ENCODE measurements at regions not wholly inside any gene's neighbourhood (a gene's known extent, or its start where the extent isn't known, plus 50 kb on each side); places are given as distances from the start of the nearest gene placed in this dataset.

DNA sequence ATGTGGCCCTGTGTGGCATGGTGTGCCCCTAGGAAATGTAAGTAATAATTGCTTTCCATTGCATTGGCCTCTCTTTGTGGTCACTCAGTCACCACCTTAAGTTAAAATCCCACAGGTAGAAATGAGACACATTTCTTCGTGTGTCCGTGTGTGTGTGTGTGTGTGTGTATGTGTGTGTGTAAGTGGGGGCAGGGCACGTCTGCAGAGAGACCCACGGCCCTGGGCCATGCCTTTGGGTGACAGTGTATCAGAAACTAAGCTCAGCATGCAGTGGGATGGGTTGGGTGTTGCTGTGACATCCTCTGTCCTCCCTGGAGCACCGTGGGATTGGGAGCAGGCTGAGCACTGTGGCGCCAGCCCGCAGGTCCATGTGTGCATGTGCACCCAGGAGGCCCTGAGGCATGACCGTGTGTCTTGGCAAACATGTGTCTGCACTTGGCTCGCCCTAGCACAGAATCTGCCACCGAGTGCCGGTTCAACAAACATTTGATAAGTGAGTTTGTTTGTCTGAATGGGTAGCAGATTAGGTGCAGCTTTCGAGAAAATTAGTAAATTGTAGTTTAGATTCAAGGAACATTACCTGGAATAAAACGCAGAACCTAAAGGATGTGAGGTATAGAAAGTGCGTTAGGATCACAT lies 91.8 kb downstream of the WTIP start:
- TF ChIP-seq, protein P1, sequence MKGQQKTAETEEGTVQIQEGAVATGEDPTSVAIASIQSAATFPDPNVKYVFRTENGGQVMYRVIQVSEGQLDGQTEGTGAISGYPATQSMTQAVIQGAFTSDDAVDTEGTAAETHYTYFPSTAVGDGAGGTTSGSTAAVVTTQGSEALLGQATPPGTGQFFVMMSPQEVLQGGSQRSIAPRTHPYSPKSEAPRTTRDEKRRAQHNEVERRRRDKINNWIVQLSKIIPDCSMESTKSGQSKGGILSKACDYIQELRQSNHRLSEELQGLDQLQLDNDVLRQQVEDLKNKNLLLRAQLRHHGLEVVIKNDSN (IDR thresholded peaks at IDR 0.05), result no peak
- no peak for TF ChIP-seq TEAD4 (IDR thresholded peaks at IDR 0.05)
- TF ChIP-seq ZBTB7A (IDR thresholded peaks at IDR 0.05; ENCODE audit: low read depth), result no peak
- no peak for TF ChIP-seq TAF1 (IDR thresholded peaks at IDR 0.05; ENCODE audit: low read depth)
- TF ChIP-seq RAD21 (IDR thresholded peaks at IDR 0.05; ENCODE audit: low read depth), result no peak
- TF ChIP-seq, protein P2, sequence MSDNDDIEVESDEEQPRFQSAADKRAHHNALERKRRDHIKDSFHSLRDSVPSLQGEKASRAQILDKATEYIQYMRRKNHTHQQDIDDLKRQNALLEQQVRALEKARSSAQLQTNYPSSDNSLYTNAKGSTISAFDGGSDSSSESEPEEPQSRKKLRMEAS (IDR thresholded peaks at IDR 0.05), result no peak
- no peak for TF ChIP-seq CEBPB (IDR thresholded peaks at IDR 0.05)
- TF ChIP-seq, protein P3, sequence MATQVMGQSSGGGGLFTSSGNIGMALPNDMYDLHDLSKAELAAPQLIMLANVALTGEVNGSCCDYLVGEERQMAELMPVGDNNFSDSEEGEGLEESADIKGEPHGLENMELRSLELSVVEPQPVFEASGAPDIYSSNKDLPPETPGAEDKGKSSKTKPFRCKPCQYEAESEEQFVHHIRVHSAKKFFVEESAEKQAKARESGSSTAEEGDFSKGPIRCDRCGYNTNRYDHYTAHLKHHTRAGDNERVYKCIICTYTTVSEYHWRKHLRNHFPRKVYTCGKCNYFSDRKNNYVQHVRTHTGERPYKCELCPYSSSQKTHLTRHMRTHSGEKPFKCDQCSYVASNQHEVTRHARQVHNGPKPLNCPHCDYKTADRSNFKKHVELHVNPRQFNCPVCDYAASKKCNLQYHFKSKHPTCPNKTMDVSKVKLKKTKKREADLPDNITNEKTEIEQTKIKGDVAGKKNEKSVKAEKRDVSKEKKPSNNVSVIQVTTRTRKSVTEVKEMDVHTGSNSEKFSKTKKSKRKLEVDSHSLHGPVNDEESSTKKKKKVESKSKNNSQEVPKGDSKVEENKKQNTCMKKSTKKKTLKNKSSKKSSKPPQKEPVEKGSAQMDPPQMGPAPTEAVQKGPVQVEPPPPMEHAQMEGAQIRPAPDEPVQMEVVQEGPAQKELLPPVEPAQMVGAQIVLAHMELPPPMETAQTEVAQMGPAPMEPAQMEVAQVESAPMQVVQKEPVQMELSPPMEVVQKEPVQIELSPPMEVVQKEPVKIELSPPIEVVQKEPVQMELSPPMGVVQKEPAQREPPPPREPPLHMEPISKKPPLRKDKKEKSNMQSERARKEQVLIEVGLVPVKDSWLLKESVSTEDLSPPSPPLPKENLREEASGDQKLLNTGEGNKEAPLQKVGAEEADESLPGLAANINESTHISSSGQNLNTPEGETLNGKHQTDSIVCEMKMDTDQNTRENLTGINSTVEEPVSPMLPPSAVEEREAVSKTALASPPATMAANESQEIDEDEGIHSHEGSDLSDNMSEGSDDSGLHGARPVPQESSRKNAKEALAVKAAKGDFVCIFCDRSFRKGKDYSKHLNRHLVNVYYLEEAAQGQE (IDR thresholded peaks at IDR 0.05; ENCODE audit: low read depth), result no peak
- no peak for TF ChIP-seq TCF12 (IDR thresholded peaks at IDR 0.05; ENCODE audit: low read depth)
- no peak for TF ChIP-seq EP300 (IDR thresholded peaks at IDR 0.05; ENCODE audit: borderline replicate concordance)
- TF ChIP-seq FOXM1 (IDR thresholded peaks at IDR 0.05; ENCODE audit: borderline replicate concordance, low read depth), result no peak
- no peak for TF ChIP-seq CREB1 (IDR thresholded peaks at IDR 0.05; ENCODE audit: low read depth)
- no peak for TF ChIP-seq EGR1 (IDR thresholded peaks at IDR 0.05)
- no peak for TF ChIP-seq NFIC (IDR thresholded peaks at IDR 0.05)
- TF ChIP-seq YY1 (IDR thresholded peaks at IDR 0.05; ENCODE audit: low read depth), result no peak

Data from Ishikawa (cell line).